PC-9 (cell line): ENCODE measurements at regions not wholly inside any gene's neighbourhood (a gene's known extent, or its start where the extent isn't known, plus 50 kb on each side); places are given as distances from the start of the nearest gene placed in this dataset.
"Not testable (repeated sequence)": the region's sequence is repeated elsewhere in the genome, so short reads cannot be mapped to it uniquely, and the experiment has no call there.

Experiments
- BruUV-seq: library from RNA; stranded (reverse); fragments of 400-500 nt; replicated peaks from 2 replicates; lab custom pipeline; 2021; lab: Mats Ljungman, UMichigan
- CTCF ChIA-PET: fragments of 300-600 bp; sonication (Branson Sonifier 250); formaldehyde crosslinking; loops from one replicate; lab custom pipeline; 2022; ENCODE audit warnings: antibody characterized with exemption; lab: Charles Lee
- POLR2A ChIA-PET: fragments of 300-600 bp; sonication (Branson Sonifier 250); formaldehyde crosslinking; loops from one replicate; lab custom pipeline; 2022; ENCODE audit warnings: antibody characterized with exemption; ENCODE audit not compliant: unreplicated experiment; lab: Charles Lee
- DNase-seq, 2 experiments: peaks; one replicate each; pipeline versions ENCODE4 v3.0.0 to v3.0.0-alpha.2; 2015 to 2022; ENCODE audit warnings: mixed read lengths in 1 of 2
- H2AFZ ChIP-seq: fragments of 200-600 bp; sonication (generic); 2 replicates; pipeline ENCODE4 v1.8.1; 2017; ENCODE audit warnings: antibody characterized with exemption
- H3F3A ChIP-seq: fragments of 200-600 bp; sonication (generic); 2 replicates; pipeline ENCODE4 v1.8.1; 2017; ENCODE audit warnings: antibody characterized with exemption, mild to moderate bottlenecking, low read depth; ENCODE audit not compliant: insufficient read depth
- H3K27ac ChIP-seq: fragments of 200-600 bp; sonication (generic); 2 replicates; pipeline ENCODE4 v1.6.1; 2016; ENCODE audit warnings: mixed run types
- H3K27me3 ChIP-seq: fragments of 200-600 bp; sonication (generic); 2 replicates; pipeline ENCODE4 v1.6.1; 2016; ENCODE audit warnings: low read depth, mixed run types; ENCODE audit not compliant: insufficient read depth
- H3K36me3 ChIP-seq: fragments of 200-600 bp; sonication (generic); 2 replicates; pipeline ENCODE4 v1.6.1; 2016; ENCODE audit warnings: low read depth, mixed run types
- H3K4me1 ChIP-seq: fragments of 200-600 bp; sonication (generic); replicated peaks from 2 replicates; pipeline ENCODE4 v1.6.1; 2016; ENCODE audit warnings: mixed run types; ENCODE audit not compliant: insufficient read depth
- H3K4me2 ChIP-seq: fragments of 200-600 bp; sonication (generic); 2 replicates; pipeline ENCODE4 v1.6.1; 2017; ENCODE audit warnings: mixed run types
- H3K4me3 ChIP-seq: fragments of 200-600 bp; sonication (generic); 2 replicates; pipeline ENCODE4 v1.6.1; 2016; ENCODE audit warnings: mixed run types
- H3K79me2 ChIP-seq: fragments of 200-600 bp; sonication (generic); 2 replicates; pipeline ENCODE4 v1.6.1; 2017; ENCODE audit warnings: low read depth, mixed run types
- H3K9me2 ChIP-seq: fragments of 200-600 bp; sonication (generic); 2 replicates; pipeline ENCODE4 v1.8.1; 2017; ENCODE audit warnings: mild to moderate bottlenecking; ENCODE audit not compliant: insufficient read depth
- H3K9me3 ChIP-seq: fragments of 200-600 bp; sonication (generic); 2 replicates; pipeline ENCODE4 v1.8.1; 2016; ENCODE audit warnings: low read depth; ENCODE audit not compliant: insufficient read depth
- H4K20me1 ChIP-seq: fragments of 200-600 bp; sonication (generic); 2 replicates; pipeline ENCODE4 v1.8.1; 2017; ENCODE audit not compliant: insufficient read depth
- CTCF ChIP-seq: fragments of 200-600 bp; sonication (generic); conservative IDR thresholded peaks from 2 replicates; pipeline ENCODE4 v1.6.1; 2017; ENCODE audit warnings: mixed run types, antibody characterized with exemption, mild to moderate bottlenecking, moderate library complexity
- EZH2 ChIP-seq: fragments of 200-600 bp; sonication (generic); IDR thresholded peaks from 2 replicates; pipeline ENCODE4 v1.8.0; 2017; ENCODE audit warnings: antibody characterized with exemption, low read depth
- intact Hi-C: fragments of 100-400 bp; cut with micrococcal nuclease; formaldehyde crosslinking; loops from one replicate; pipeline ENCODE4 v1.10.0; 2022; ENCODE audit not compliant: unreplicated experiment

- H3K27ac ChIP-seq = no peak overlapping the region
- H3K9me2 ChIP-seq = no peaks in the 10 kb centered on the region
- DNase-seq = no peak
- POLR2A ChIA-PET = no interaction called here
- H3K9me3 ChIP-seq = no peaks in the 10 kb centered on the region
- H2AFZ ChIP-seq = no peak overlapping the region
- BruUV-seq = no TSS peak
- H3K4me1 ChIP-seq = no peaks in the 10 kb centered on the region
- H3K36me3 ChIP-seq = no peaks in the 10 kb centered on the region
- TF ChIP-seq EZH2 (no peak), CTCF (no peak)
- CTCF ChIA-PET = no interaction called here
- intact Hi-C loops = no loop called here
- no peaks in the 10 kb centered on the region for H3F3A ChIP-seq
- no peaks in the 10 kb centered on the region for H3K79me2 ChIP-seq
- no peak overlapping the region for H3K4me2 ChIP-seq
- H4K20me1 ChIP-seq = no peaks in the 10 kb centered on the region
- peaks cover 63% of the 10 kb centered on the region for H3K27me3 ChIP-seq
- no peak overlapping the region for H3K4me3 ChIP-seq
Measured at GRCh38 chr19:56918682-56919307, 78.3 kb upstream of the PEG3 start.

GRCh38 chr19:56919308-56919995, 78.9 kb upstream of the PEG3 start:
- Histone ChIP-seq H3K79me2 (no peaks in the 10 kb centered on the region), H3K36me3 (no peaks in the 10 kb centered on the region), H3K4me3 (no peak overlapping the region), H3F3A (no peaks in the 10 kb centered on the region), H3K27me3 (peaks cover 59% of the 10 kb centered on the region), H3K4me2 (no peak overlapping the region), H3K27ac (no peak overlapping the region), H3K9me3 (no peaks in the 10 kb centered on the region), H3K4me1 (no peaks in the 10 kb centered on the region), H4K20me1 (no peaks in the 10 kb centered on the region), H2AFZ (no peak overlapping the region), H3K9me2 (no peaks in the 10 kb centered on the region)
- no TSS peak for BruUV-seq
- intact Hi-C loops = no loop called here
- POLR2A ChIA-PET = no interaction called here
- CTCF ChIA-PET = no interaction called here
- no peak for DNase-seq
- TF ChIP-seq CTCF (no peak), EZH2 (no peak)

GRCh38 chr19:56926094-56926493, 85.6 kb upstream of the PEG3 start:
- H3K36me3 ChIP-seq, H4K20me1 ChIP-seq, intact Hi-C loops, H3K27ac ChIP-seq, H3K9me2 ChIP-seq, H3K4me3 ChIP-seq, BruUV-seq, H3K79me2 ChIP-seq, CTCF ChIA-PET, H3K27me3 ChIP-seq, H3K9me3 ChIP-seq, POLR2A ChIA-PET, H2AFZ ChIP-seq, H3K4me1 ChIP-seq, DNase-seq, H3F3A ChIP-seq, H3K4me2 ChIP-seq: not testable (repeated sequence)
